GM19372 (cell line): ENCODE measurements at regions not wholly inside any gene's neighbourhood (a gene's known extent, or its start where the extent isn't known, plus 50 kb on each side); places are given as distances from the start of the nearest gene placed in this dataset.

Source experiments
- ATAC-seq: cut with Tn5 transposase; IDR thresholded peaks from one replicate; pipeline ENCODE4 v1.9.1; 2021; ENCODE audit warnings: mild to moderate bottlenecking, low read depth, moderate library complexity; ENCODE audit not compliant: unreplicated experiment

DNA sequence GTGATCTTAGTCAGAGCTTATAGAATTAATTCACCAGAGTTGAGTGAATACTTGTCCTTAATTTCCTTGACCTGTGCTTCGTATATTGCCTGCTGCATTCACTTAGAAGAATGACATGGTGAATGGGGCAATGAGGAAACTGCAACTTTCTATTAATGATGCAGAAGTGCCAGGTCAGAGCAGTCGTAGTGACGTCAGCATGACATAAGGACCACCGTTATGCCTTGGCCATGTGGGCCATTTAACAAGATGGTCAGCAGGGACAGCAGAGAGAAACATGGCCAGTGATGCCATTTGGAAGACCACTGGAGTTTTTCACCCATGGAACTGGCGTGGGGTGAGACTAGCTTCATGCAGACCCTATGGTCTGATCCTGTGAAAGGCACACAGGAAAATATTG is 1469.4 kb upstream of the TMEM132C start:
- ATAC-seq: no peak

DNA sequence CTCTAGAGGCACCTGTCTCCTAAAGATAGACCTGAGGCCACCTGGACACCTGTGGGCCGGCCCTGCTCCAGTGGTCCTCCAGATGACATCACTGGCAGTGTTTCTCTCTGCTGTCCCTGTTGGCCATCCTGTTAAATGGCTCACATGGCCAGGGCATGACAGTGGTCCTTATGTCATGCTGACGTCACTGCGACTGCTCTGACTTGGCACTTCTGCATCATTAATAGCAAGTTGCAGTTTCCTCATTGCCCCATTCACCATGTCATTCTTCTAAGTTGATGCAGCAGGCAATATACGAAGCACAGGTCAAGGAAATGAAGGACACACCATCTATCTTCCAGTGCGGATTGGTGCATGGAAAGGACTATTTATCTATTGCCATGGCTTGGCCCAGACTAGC is 1468.5 kb upstream of the TMEM132C start:
- no peak for ATAC-seq

DNA sequence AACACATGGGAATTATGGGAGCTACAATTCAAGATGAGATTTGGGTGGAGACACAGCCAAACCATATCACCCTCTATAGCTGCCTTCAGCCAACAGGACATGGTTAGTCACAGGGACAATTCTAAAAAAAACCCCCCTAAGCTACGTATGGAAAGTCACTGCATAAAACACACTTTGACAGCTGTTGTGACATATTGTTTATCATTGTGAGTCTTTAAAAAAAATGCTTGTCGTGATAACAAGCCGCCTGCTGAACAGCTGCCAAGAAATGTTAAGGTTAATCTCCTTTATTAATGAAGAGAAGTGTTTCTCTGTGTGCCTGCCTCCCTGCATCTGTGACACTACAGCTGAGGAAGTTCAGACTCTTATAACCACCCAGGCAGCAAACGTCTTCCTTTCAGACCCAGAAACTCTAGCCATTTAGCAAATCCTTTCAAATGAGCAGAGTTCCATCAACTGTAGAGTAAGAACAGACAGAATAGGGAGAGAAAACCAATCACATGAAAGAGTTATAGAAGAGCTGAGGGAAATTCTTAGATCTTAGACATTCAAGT is 1459.6 kb upstream of the TMEM132C start:
- no peak for ATAC-seq

DNA sequence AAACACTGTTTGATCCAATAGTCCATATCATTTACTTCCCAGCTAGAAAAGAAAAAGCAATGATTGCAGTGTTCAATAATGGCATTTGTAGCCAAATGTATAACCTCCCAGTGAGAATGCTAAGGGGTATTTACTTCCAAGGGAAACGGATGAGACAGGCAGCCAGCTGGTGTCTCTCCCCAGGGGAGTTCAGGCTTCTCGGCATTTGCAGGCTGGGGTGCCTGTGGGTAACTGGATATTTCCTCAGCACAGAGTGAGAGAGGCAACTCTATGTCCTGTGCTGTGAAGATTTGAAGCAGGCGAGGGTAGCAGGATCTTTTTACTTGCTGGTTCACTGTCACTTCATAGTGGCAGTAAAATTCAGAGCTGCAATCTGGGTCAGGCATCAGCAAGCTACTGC is 1455.6 kb upstream of the TMEM132C start:
- no peak for ATAC-seq

DNA sequence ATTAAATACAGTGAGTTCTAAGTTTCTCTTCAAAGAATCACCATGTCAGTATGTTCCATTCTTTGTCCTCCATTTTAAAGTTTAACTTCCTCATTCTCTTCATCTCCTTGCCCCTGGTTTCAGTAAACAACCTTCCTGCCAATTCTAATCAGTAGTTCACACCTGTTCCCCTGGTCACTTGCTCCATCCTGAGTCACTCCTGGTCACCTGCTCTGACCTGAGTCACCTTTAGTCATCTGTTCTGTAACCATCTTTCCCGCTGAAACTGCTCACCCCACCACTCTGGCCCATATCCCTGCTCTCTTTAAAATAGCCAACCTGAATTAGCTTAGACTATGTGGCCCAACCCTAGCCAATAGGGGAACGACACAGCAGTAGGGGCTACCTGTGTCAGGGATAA is 1447.4 kb upstream of the TMEM132C start:
- ATAC-seq: no peak

DNA sequence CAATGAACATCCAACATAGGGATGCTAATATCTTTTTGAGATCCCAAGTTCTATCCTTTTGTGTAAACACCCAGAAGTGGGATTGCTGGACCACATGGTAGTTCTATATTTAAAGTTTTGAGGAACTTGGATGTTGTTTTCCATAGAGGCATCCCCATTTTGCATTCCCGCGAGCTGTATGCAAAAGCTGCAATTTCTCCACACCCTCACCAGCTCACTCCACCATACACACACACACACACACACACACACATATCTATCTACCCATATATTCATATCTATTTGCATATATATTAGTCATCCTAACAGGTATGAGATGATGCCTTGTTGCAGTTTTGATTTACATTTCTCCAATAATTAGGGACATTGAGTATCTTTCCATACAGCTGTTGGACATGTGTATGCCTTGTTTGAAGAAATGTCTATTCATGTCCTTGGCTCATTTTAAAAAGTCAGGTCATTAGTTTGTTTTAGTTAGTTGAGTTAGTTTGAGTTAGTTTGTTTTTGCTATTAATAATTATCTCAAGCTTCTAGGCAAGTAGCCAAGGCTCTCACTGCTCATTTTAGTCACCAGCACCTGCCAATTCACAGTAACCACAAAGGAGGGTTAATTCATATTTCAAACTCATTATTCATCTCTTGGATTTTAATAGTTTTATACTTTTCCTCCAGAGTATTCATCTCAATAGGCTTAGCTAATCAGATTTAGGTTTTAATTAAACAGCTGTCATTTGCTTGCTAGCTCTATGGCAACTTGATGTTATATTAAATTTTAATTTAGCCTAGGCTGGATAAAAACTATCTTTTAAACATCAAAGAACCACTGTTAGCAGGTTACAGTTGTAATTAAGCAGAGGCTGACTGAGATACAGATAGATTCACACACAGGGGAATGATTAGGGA is 1435.9 kb upstream of the TMEM132C start:
- ATAC-seq: no peak

DNA sequence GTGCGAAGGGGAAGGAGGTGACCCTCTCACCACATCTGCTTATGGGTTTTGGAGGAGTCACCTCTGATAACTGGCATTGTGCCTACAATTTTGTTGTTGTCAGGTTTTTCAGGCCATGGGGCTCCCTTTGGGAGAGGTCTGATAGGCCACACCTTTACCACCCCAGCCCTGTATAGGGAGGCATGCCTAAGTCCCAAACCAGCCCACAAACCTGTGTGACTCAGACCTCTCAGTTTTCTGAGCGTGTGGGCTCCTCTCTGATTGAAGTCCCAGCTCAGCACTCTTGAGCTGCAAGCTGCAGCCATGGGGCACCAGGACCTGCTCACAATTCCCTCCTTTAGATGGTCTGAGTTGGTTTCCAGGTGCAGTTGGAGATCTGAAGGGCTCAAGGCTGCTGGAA is 1429.3 kb upstream of the TMEM132C start:
- no peak for ATAC-seq

DNA sequence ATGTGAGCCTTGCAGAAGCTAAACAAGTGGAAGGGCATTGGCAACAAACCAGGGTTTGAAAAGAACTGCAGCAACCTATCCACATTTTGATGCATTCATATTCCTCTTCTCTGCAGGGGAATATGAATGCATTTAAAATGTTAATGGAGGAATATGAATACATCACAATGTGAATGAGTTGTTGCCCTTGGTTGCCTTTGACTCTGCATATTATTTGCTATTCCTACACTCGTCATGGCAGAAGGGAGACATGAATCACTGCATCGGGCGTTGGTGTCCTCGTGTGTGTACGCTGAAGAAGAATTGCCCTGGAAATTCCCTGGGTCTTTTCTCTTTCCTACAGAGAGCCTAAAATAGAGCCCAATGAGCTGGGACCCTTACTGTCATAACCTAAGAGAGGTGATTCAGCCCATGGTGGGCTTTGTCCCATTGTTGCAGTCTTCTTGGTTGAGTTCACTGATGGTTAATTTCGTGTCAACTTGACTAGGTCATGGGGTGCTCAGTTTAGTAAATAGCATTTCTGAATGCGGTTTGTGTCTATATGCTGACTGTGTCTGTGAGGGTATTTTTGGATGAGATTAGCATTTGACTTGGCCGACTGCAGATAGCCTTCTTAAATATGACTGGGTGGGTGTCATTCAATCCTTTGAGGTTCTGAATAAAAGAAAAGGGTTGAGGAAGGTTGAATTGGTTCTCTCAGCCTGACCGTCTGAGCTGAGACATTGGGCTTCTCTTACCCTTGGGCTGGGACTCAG is 1422.9 kb upstream of the TMEM132C start:
- no peak for ATAC-seq

DNA sequence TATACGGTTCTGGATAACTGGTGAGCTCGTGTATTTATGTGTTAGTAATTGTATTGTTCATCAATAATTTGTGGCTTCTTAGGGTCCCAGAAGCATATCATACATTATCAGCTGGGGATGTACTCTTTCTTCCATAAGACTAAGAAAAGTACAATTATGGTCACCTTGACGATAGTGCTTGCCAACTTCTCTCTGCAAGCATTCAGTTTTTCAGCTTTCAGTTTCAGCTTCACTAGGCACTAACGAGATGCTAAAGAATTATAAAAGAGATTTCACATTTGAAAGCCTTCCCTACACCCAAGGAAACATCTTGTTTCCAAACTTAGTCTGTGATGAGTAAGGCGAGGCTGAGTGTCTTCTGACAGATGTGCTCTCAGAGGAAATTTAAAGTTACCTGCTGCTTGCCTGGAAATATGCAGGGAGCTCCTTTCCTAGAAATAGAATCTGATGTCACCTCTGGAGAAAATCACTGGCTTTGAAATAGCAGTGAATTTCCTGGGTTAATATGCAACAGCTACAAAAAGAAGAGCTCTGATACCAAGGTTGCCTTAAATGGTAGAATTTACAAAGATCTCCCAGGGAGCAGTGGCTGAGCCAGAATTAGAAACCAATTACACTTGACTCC is 1419.9 kb upstream of the TMEM132C start:
- ATAC-seq: no peak

DNA sequence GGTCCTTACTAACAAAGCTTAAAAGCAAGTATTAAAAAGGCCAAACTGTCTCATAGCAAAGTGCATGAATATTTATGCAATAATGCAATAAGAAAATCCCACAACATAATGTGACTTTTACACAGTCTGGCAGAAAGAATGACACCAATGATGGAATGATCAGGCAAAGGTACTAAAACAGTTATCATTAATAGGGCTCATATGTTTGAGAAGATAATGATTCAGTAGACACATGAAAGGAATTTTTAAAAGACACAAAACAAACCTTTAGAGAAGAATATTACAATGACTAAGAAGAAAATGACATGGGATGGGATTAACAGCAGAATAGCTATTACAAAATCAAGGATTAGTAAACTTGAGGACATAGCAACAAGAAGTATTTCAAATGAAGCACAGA is 1411.2 kb upstream of the TMEM132C start:
- ATAC-seq: no peak

DNA sequence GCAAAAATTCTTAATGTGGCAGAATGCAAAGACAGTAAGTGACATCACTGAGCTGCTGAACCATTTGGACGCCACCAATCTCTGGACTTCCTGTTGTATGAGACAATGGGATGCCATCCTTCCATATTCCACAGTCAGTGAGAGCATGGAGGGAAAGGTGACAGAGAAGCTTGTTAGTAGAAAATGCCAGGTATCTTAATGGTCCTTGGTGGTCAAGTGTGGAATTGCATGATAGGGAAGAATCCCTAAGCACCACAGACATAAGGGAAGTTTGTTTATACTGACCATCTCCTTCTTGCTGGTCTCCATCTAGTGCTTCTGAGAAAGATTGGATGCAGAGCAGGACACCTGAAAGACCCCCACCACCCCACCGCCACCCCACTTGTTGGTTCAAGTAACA is 1410.0 kb upstream of the TMEM132C start:
- no peak for ATAC-seq

DNA sequence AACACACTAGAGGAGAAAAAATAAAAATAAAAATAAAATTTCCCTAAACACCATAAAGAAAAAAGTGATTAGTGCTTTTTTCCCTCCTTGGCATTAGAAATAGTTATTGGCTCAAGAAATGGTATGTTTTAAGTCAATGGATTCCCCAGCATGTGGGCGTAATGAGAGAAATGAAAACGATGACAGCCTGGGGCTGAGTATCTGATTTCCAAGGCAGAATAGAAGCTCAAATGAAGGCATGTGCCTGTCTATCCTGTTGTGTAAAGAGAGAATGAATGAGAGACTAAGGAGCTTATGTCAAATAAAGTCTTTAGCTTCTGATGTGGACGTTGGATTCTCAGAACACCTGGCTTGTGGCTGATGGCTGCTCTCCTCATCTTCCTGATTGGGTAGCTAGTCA is 1408.4 kb upstream of the TMEM132C start:
- ATAC-seq: no peak

DNA sequence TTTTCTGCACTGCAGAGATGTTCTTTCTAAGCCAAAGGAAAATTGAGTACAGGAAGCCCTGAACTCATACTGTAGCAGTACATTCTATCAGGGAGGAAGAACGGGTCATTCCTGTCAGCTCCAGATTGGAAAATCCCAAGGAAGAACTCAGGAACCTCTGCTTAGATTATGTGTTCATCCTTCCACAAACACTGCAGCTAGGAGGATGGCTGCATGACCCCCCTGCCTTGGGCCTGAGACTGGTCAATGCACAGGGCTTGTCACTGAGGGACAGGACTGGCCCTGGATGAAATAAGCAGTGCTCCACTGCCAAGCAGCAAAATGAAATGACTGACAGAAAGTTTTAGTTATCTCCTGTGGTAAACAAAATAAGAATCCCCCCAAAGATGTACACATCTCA is 1406.8 kb upstream of the TMEM132C start:
- no peak for ATAC-seq

DNA sequence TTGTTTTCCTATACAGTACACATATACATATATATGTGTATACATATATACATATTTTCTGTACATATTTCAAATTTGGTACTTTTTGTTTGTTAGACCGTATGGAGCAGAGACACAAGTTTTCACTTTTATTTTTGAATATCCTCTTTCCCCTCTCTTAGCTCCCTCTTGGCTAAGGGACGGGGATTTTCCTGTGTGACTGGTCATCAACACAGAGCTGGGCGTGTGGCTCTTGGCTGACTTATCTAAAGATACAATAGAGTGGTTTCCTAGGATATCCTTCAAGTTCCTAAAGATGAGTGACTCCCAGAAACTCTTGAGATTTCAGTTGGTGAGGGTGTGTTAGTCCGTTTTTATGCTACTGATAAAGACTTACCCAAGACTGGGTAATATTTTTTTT is 1404.5 kb upstream of the TMEM132C start:
- no peak for ATAC-seq

DNA sequence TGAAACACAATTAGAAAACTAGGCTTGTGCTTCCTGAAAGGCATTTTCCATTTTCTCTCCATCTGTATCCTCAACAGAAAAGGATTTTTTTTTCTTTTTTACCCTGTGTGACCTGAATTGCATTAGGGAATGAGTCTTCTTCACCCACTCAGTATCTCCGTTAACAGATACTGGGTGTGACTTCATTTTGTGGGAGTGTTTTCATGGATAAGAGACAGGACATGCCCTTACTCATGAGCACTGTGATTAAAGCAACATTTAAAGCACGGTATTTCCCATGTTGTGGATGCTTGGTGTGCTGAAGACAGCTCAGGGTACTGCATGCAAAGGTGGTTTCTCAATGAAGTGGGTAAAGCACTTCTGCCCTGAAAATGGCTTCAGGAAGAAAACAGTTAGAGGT is 1397.3 kb upstream of the TMEM132C start:
- ATAC-seq: no peak

DNA sequence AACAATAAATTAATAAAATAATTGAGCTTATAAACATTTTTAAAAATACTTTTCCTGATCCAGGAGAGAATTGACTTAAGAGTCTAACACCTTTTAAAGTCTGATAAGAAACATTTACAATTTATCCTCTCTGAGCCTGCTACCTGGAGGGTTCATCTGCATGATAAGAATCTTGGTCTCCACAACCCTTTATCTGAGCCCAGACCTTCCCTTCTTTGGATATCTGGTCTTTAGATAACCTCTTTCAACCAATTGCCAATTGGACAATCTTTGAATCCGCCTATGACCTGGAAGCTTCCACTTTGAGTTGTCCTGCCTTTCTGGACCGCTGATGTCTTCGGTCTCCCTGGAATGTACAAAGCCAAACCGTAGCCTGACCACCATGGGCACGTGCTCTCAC is 1393.3 kb upstream of the TMEM132C start:
- ATAC-seq: no peak

DNA sequence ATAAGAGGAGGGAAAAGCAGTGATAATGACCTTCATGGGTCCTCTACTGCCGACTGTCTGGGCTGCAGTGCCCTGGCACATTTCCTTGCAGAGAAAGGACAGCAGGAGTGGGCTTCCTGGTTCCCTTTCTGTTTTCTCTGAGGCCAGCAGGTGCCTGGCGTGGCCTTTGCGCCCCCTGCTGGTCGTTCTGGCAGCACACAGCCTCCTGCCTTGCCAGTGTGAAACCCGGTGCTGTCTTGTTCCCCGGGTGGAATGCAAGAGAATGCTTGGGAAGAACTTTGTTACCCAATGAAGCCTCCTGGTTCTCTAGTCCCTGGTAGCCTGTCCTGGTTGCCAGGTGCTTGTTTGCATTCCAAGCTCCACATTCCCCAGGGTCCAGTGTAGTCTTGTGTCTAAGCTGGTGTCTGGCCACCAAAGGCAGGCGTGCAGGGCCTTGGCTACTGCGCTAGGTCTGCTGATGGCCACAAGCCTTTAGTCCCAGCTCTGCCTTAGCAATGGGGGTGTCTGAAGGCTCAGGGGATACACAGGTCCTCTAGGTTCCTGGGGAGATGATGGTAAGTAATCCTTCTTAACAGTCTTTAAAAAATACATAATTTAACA is 1392.4 kb upstream of the TMEM132C start:
- ATAC-seq: peak; percentile 97

DNA sequence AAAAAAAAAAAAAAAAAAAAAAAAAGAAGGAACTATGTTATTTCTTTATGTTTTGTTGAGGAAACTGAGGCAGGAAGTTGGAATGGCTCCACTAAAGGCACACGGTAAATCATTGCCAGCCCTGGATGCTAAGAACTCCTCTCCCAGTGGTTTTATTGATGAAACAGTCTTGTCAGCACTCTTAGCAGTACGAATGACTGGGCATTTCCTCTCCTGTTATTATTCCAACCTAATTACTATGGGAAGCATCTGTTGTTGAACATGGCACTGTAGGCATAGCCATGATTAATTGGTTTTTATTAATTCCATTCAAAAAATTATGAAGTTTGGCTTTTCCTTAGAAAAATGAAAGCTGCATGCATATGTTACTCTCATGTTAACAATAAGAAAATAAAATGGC is 1387.1 kb upstream of the TMEM132C start:
- ATAC-seq: no peak

DNA sequence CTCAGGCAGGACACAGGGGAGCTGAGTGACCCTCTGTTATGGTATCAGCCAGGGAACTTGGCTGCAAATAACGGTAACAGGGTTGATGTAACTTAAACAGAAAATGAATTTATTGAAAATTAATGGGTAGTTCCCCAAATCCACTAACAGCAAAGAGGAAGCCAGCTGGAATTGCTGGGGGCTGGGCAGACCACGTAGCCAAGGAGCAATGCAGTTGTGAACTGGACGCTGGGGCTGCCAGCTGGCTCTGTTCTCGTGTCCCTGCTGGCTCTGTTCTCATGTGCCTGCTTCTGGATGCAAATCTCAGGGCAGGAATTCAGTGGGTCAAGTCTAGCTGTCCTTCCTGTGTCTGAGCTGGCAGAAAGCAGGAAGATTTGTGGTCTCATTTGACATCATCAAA is 1383.3 kb upstream of the TMEM132C start:
- no peak for ATAC-seq

DNA sequence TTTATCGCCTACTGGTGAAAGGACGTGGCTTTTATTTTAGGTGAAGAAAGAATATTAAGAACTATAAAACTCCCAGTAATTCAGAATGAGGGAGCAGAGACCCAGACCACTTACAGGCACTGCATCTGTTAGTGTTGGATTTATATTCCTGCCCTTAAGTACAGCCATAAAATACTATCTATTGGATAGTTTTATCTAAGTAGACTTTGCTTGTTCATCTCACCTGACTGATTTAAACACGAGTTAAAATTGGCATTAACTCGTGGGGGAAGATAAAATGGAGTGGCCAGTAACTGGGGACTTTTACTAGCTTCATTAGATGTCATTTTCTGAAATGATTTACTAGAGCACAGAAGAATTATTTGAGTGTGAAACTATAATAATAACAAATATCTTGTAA is 1377.5 kb upstream of the TMEM132C start:
- ATAC-seq: no peak

DNA sequence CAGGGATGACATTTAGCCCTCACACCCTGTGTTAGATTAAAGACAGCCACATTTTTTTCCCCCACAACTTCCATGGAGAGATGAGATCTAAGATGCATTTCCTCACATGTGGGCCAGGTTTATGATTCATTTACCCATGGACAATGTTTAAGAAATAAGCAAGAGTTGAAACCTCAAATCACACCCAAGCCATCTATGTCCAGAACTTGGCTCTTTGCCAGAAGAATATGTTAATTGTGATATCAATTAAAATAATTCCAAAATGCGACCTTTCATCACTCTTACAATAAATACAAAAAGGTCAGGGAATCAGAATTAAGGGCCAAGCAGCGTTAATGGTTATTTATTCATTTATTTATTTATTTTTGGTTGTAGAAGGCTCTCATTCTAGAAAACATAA is 1376.9 kb upstream of the TMEM132C start:
- ATAC-seq: no peak
